ENCODE measurements at regions not wholly inside any gene's neighbourhood (a gene's known extent, or its start where the extent isn't known, plus 50 kb on each side); places are given as distances from the start of the nearest gene placed in this dataset.

- DNase-seq (ENCODE audit: low read depth, low spot score) = no peak
Measured at GRCh38 chr10:126846959-126847358, 58.3 kb upstream of the DOCK1 start.

GRCh38 chr10:126847666-126848065, 57.6 kb upstream of the DOCK1 start:
- no peak for DNase-seq (ENCODE audit: low read depth, low spot score)

- DNase-seq (ENCODE audit: low read depth, low spot score) = no peak
Measured at GRCh38 chr10:126849646-126850045, 55.6 kb upstream of the DOCK1 start.

GRCh38 chr10:126851414-126852108, 53.7 kb upstream of the DOCK1 start:
- DNase-seq (ENCODE audit: low read depth, low spot score) = no peak

GRCh38 chr10:126854726-126855495, 50.3 kb upstream of the DOCK1 start:
- no peak for DNase-seq (ENCODE audit: low read depth, low spot score)

All from pulmonary artery endothelial cell (primary cell).